Skeletal muscle tissue (tissue), 3 donors: ENCODE measurements at regions not wholly inside any gene's neighbourhood (a gene's known extent, or its start where the extent isn't known, plus 50 kb on each side); places are given as distances from the start of the nearest gene placed in this dataset.

Source experiments
- H3K27ac ChIP-seq: one replicate; pipeline ENCODE4 v1.7.0; 2013; ENCODE audit warnings: mild to moderate bottlenecking, low read depth, low read length, inconsistent platforms
- H3K27me3 ChIP-seq, 3 donors: one replicate each; pipeline ENCODE4 v1.7.0; 2013; ENCODE audit warnings: low read length in 3 of 3; ENCODE audit not compliant: control insufficient read depth in 3 of 3, insufficient read depth in 3 of 3
- H3K36me3 ChIP-seq, 3 donors: one replicate each; pipeline ENCODE4 v1.7.0; 2013; ENCODE audit warnings: low read length in 3 of 3; ENCODE audit not compliant: control insufficient read depth in 3 of 3, insufficient read depth in 3 of 3
- H3K4me1 ChIP-seq, 3 donors: one replicate each; pipeline ENCODE4 v1.7.0; 2013; ENCODE audit warnings: low read length in 3 of 3, mild to moderate bottlenecking in 3 of 3; ENCODE audit not compliant: control insufficient read depth in 3 of 3, insufficient read depth in 3 of 3
- H3K4me3 ChIP-seq, 3 donors: one replicate each; pipeline ENCODE4 v1.7.0; 2013; ENCODE audit warnings: low read length in 3 of 3
- H3K9ac ChIP-seq, 3 donors: one replicate each; pipeline ENCODE4 v1.7.0; 2013; ENCODE audit warnings: low read length in 3 of 3, mild to moderate bottlenecking in 3 of 3, moderate library complexity in 2 of 3, low read depth in 1 of 3
- H3K9me3 ChIP-seq, 3 donors: one replicate each; pipeline ENCODE4 v1.7.0; 2013; ENCODE audit warnings: low read length in 3 of 3; ENCODE audit not compliant: control insufficient read depth in 3 of 3
- donor health status: Osteomylitis.

- no peak overlapping the region for H3K4me3 ChIP-seq
- no peaks in the 10 kb centered on the region for H3K9me3 ChIP-seq
- no peaks in the 10 kb centered on the region for H3K36me3 ChIP-seq
- no peaks in the 10 kb centered on the region for H3K27me3 ChIP-seq
- H3K4me1 ChIP-seq = no peaks in the 10 kb centered on the region
- H3K9ac ChIP-seq = no peak overlapping the region
- no peak overlapping the region for H3K27ac ChIP-seq
Observed at GRCh38 chr12:28800129-28800528, 348.9 kb upstream of the FAR2 start.

GRCh38 chr12:28802706-28803438, 346.2 kb upstream of the FAR2 start:
- H3K4me3 ChIP-seq = no peak overlapping the region
- H3K36me3 ChIP-seq = no peaks in the 10 kb centered on the region
- H3K4me1 ChIP-seq = no peaks in the 10 kb centered on the region
- no peak overlapping the region for H3K9ac ChIP-seq
- H3K27ac ChIP-seq = no peak overlapping the region
- no peaks in the 10 kb centered on the region for H3K27me3 ChIP-seq
- H3K9me3 ChIP-seq = no peaks in the 10 kb centered on the region

GRCh38 chr12:28807535-28807934, 341.5 kb upstream of the FAR2 start:
- no peak overlapping the region for H3K27ac ChIP-seq
- H3K9ac ChIP-seq = no peak overlapping the region
- H3K27me3 ChIP-seq = no peaks in the 10 kb centered on the region
- H3K9me3 ChIP-seq = no peaks in the 10 kb centered on the region
- no peak overlapping the region for H3K4me3 ChIP-seq
- H3K4me1 ChIP-seq = no peaks in the 10 kb centered on the region
- no peaks in the 10 kb centered on the region for H3K36me3 ChIP-seq

- H3K27ac ChIP-seq = no peak overlapping the region
- no peaks in the 10 kb centered on the region for H3K36me3 ChIP-seq
- H3K9ac ChIP-seq = no peak overlapping the region
- H3K4me3 ChIP-seq = no peak overlapping the region
- H3K4me1 ChIP-seq = no peaks in the 10 kb centered on the region
- no peaks in the 10 kb centered on the region for H3K27me3 ChIP-seq
- no peaks in the 10 kb centered on the region for H3K9me3 ChIP-seq
Observed at GRCh38 chr12:28811457-28811856, 337.6 kb upstream of the FAR2 start.

- no peak overlapping the region for H3K4me3 ChIP-seq
- H3K9me3 ChIP-seq = no peaks in the 10 kb centered on the region
- no peak overlapping the region for H3K27ac ChIP-seq
- no peaks in the 10 kb centered on the region for H3K4me1 ChIP-seq
- H3K27me3 ChIP-seq = no peaks in the 10 kb centered on the region
- H3K9ac ChIP-seq = no peak overlapping the region
- H3K36me3 ChIP-seq = no peaks in the 10 kb centered on the region
Observed at GRCh38 chr12:28814246-28814645, 334.8 kb upstream of the FAR2 start.

GRCh38 chr12:28817524-28817923, 331.6 kb upstream of the FAR2 start:
- Histone ChIP-seq H3K4me3 (no peak overlapping the region), H3K4me1 (no peaks in the 10 kb centered on the region), H3K9ac (no peak overlapping the region), H3K36me3 (no peaks in the 10 kb centered on the region), H3K27me3 (no peaks in the 10 kb centered on the region), H3K27ac (no peak overlapping the region), H3K9me3 (no peaks in the 10 kb centered on the region)

GRCh38 chr12:28824193-28824846, 324.8 kb upstream of the FAR2 start:
- no peak overlapping the region for H3K9ac ChIP-seq
- H3K4me1 ChIP-seq = no peaks in the 10 kb centered on the region
- no peaks in the 10 kb centered on the region for H3K27me3 ChIP-seq
- no peak overlapping the region for H3K27ac ChIP-seq
- H3K4me3 ChIP-seq = no peak overlapping the region
- no peaks in the 10 kb centered on the region for H3K9me3 ChIP-seq
- no peaks in the 10 kb centered on the region for H3K36me3 ChIP-seq

- Histone ChIP-seq H3K9me3 (no peaks in the 10 kb centered on the region), H3K27me3 (no peaks in the 10 kb centered on the region), H3K36me3 (no peaks in the 10 kb centered on the region), H3K9ac (no peak overlapping the region), H3K27ac (no peak overlapping the region), H3K4me1 (no peaks in the 10 kb centered on the region), H3K4me3 (no peak overlapping the region)
Observed at GRCh38 chr12:28824849-28825248, 324.2 kb upstream of the FAR2 start.

- Histone ChIP-seq H3K4me3 (no peak overlapping the region), H3K27me3 (no peaks in the 10 kb centered on the region), H3K36me3 (no peaks in the 10 kb centered on the region), H3K27ac (no peak overlapping the region), H3K4me1 (no peaks in the 10 kb centered on the region), H3K9ac (no peak overlapping the region), H3K9me3 (no peaks in the 10 kb centered on the region)
Observed at GRCh38 chr12:28826766-28827165, 322.3 kb upstream of the FAR2 start.

- Histone ChIP-seq H3K9ac (no peak overlapping the region), H3K4me1 (no peaks in the 10 kb centered on the region), H3K9me3 (no peaks in the 10 kb centered on the region), H3K4me3 (no peak overlapping the region), H3K36me3 (no peaks in the 10 kb centered on the region), H3K27ac (no peak overlapping the region), H3K27me3 (no peaks in the 10 kb centered on the region)
Observed at GRCh38 chr12:28827861-28828260, 321.2 kb upstream of the FAR2 start.
